Endothelial cell of umbilical vein (primary cell): ENCODE measurements at regions not wholly inside any gene's neighbourhood (a gene's known extent, or its start where the extent isn't known, plus 50 kb on each side); places are given as distances from the start of the nearest gene placed in this dataset.

ENCODE experiments used
- BruUV-seq: library from RNA; stranded (reverse); fragments of 400-500 nt; replicated peaks from 2 replicates; lab custom pipeline; 2021; lab: Mats Ljungman, UMichigan
- CTCF ChIA-PET: fragments of 300-600, 350-600 bp; sonication (Branson Sonifier 250); formaldehyde crosslinking; loops from one replicate; lab custom pipeline; 2021; ENCODE audit warnings: antibody characterized with exemption, inconsistent platforms; lab: Charles Lee
- POLR2A ChIA-PET: fragments of 300-600, 350-600 bp; sonication (Branson Sonifier 250); formaldehyde crosslinking; loops from one replicate; lab custom pipeline; 2021; ENCODE audit warnings: antibody characterized with exemption, inconsistent platforms; lab: Charles Lee
- DNase-seq: peaks from one replicate; pipeline ENCODE4 v3.0.0-alpha.2; 2011; ENCODE audit warnings: low read depth, low spot score
- FAIRE-seq: peaks from 2 replicates; lab custom pipeline; 2011; peaks lifted over from hg19 to GRCh38; lab: Jason Lieb, UNC
- H2AFZ ChIP-seq: 2 replicates; pipeline ENCODE4 v1.6.0; 2012; ENCODE audit warnings: low read depth, low read length, control low read depth, inconsistent platforms
- H3K27ac ChIP-seq: 2 replicates; pipeline ENCODE4 v1.5.1; 2011; ENCODE audit warnings: low read depth, mild to moderate bottlenecking, control low read depth, low read length, moderate library complexity; ENCODE audit not compliant: insufficient read depth
- H3K27me3 ChIP-seq, 2 experiments: 2 replicates each; pipeline versions ENCODE4 v1.6.0 to v1.6.1; 2011; ENCODE audit warnings: low read length in 2 of 2, mixed read lengths in 1 of 2; ENCODE audit not compliant: control insufficient read depth in 2 of 2, insufficient read depth in 2 of 2
- H3K36me3 ChIP-seq, 2 experiments: 2 replicates in 1 of 2; 3 replicates in 1 of 2; pipeline ENCODE4 v1.5.1; 2011; ENCODE audit warnings: low read length in 2 of 2, mild to moderate bottlenecking in 1 of 2, moderate library complexity in 1 of 2; ENCODE audit not compliant: control insufficient read depth in 2 of 2, insufficient read depth in 2 of 2; ENCODE audit errors: extremely low read depth in 1 of 2
- H3K4me1 ChIP-seq: 3 replicates; pipeline ENCODE4 v1.5.1; 2011; ENCODE audit warnings: mild to moderate bottlenecking, low read length; ENCODE audit not compliant: control insufficient read depth, insufficient read depth; ENCODE audit errors: extremely low read depth
- H3K4me2 ChIP-seq: 2 replicates; pipeline ENCODE4 v1.6.1; 2011; ENCODE audit warnings: low read length, control low read depth, mixed read lengths; ENCODE audit not compliant: insufficient read depth
- H3K4me3 ChIP-seq, 3 experiments: fragments of 200-600 bp in 1 of 3; sonication (generic), shearing (Covaris generic) in 1 of 3; replicated peaks in 1 of 3; 2 replicates each; pipeline ENCODE4 v1.5.1; 2011 to 2016; ENCODE audit warnings: control low read depth in 3 of 3, low read length in 3 of 3, mild to moderate bottlenecking in 2 of 3, inconsistent platforms in 1 of 3, low read depth in 1 of 3, moderate library complexity in 1 of 3; ENCODE audit not compliant: insufficient read depth in 1 of 3
- H3K79me2 ChIP-seq: 2 replicates; pipeline ENCODE4 v1.6.0; 2012; ENCODE audit warnings: low read length, inconsistent platforms; ENCODE audit not compliant: control insufficient read depth, insufficient read depth
- H3K9ac ChIP-seq: replicated peaks from 2 replicates; pipeline ENCODE3; 2011; ENCODE audit warnings: low read length, control low read depth; ENCODE audit not compliant: insufficient read depth; ENCODE audit errors: extremely low read depth
- H3K9me1 ChIP-seq: replicated peaks from 3 replicates; pipeline ENCODE4 v1.6.0; 2011; ENCODE audit warnings: mild to moderate bottlenecking, low read length; ENCODE audit not compliant: control insufficient read depth, insufficient read depth; ENCODE audit errors: extremely low read depth
- H3K9me3 ChIP-seq: replicated peaks from 2 replicates; pipeline ENCODE4 v1.5.1; 2012; ENCODE audit warnings: low read length, inconsistent platforms; ENCODE audit not compliant: control insufficient read depth, insufficient read depth
- H4K20me1 ChIP-seq: replicated peaks from 2 replicates; pipeline ENCODE3; 2011; ENCODE audit warnings: mild to moderate bottlenecking, low read length; ENCODE audit not compliant: control insufficient read depth, insufficient read depth; ENCODE audit errors: extremely low read depth
- EZH2 ChIP-seq: IDR thresholded peaks from 2 replicates; pipeline ENCODE4 v1.6.1; 2012; ENCODE audit warnings: borderline replicate concordance, low read depth, mild to moderate bottlenecking, moderate library complexity, low read length, inconsistent platforms; ENCODE audit not compliant: severe bottlenecking
- FOS ChIP-seq: IDR thresholded peaks from 2 replicates; pipeline ENCODE4 v1.6.1; 2011; ENCODE audit warnings: mild to moderate bottlenecking, low read length, moderate library complexity, borderline replicate concordance; ENCODE audit not compliant: insufficient read depth
- GATA2 ChIP-seq: IDR thresholded peaks from 2 replicates; pipeline ENCODE4 v1.7.0; 2011; ENCODE audit warnings: low read depth, mild to moderate bottlenecking, moderate library complexity, mixed read lengths, low read length; ENCODE audit not compliant: insufficient read length, insufficient read depth
- JUN ChIP-seq: IDR thresholded peaks from 2 replicates; pipeline ENCODE4 v1.6.1; 2011; ENCODE audit warnings: borderline replicate concordance, low read depth; ENCODE audit not compliant: insufficient read length, insufficient read depth
- MAX ChIP-seq: IDR thresholded peaks from 2 replicates; pipeline ENCODE4 v1.6.1; 2011; ENCODE audit not compliant: insufficient read depth, insufficient read length
- MYC ChIP-seq: IDR thresholded peaks from one replicate; pipeline ENCODE4 v1.6.1; 2011; ENCODE audit warnings: mild to moderate bottlenecking, low read depth, low read length
- POLR2A ChIP-seq: IDR thresholded peaks from 2 replicates; pipeline ENCODE4 v1.6.1; 2012; ENCODE audit warnings: low read depth, mild to moderate bottlenecking, control low read depth, low read length
- POLR2AphosphoS5 ChIP-seq: IDR thresholded peaks from 2 replicates; pipeline ENCODE4 v1.6.1; 2012; ENCODE audit warnings: low read depth, mild to moderate bottlenecking, control low read depth, low read length, moderate library complexity; ENCODE audit not compliant: insufficient read depth
- dilution Hi-C: fragments of 300-500 bp; cut with MboI; formaldehyde crosslinking; loops from one replicate; pipeline ENCODE4 v1.15.0; 2019; ENCODE audit warnings: low sequenced_read_pairs; ENCODE audit not compliant: extremely low pct_ligation_motif_present
- intact Hi-C: fragments of 100-400 bp; cut with micrococcal nuclease; formaldehyde crosslinking; loops from one replicate; pipeline ENCODE4 v1.10.0; 2022
- TF ChIP-seq, protein P1 (sequence below), 2 donors: IDR thresholded peaks; 1 replicate in 1 of 2; 2 replicates in 1 of 2; pipeline ENCODE4 v1.5.1; 2011; ENCODE audit warnings: low read length in 2 of 2, mild to moderate bottlenecking in 2 of 2, moderate library complexity in 2 of 2, control low read depth in 1 of 2, inconsistent platforms in 1 of 2, low read depth in 1 of 2; ENCODE audit not compliant: insufficient read depth in 1 of 2; ENCODE audit errors: extremely low read depth in 1 of 2

- H3K36me3 ChIP-seq = no peaks in the 10 kb centered on the region
- H4K20me1 ChIP-seq = no peaks in the 10 kb centered on the region
- no peak overlapping the region for H3K9ac ChIP-seq
- no peaks in the 10 kb centered on the region for H3K4me1 ChIP-seq
- BruUV-seq = no TSS peak
- dilution Hi-C loops = no loop called here
- intact Hi-C loops = no loop called here
- DNase-seq (no peak), FAIRE-seq (no peak)
- no peaks in the 10 kb centered on the region for H3K9me1 ChIP-seq
- ChIA-PET POLR2A (no interaction called here), CTCF (no interaction called here)
- peaks cover 4% of the 10 kb centered on the region for H3K9me3 ChIP-seq
- no peaks in the 10 kb centered on the region for H3K79me2 ChIP-seq
- no peak overlapping the region for H3K4me2 ChIP-seq
- no peak overlapping the region for H3K27ac ChIP-seq
- H2AFZ ChIP-seq = no peak overlapping the region
- no peaks in the 10 kb centered on the region for H3K27me3 ChIP-seq
- no peak overlapping the region for H3K4me3 ChIP-seq
- TF ChIP-seq, protein P1, sequence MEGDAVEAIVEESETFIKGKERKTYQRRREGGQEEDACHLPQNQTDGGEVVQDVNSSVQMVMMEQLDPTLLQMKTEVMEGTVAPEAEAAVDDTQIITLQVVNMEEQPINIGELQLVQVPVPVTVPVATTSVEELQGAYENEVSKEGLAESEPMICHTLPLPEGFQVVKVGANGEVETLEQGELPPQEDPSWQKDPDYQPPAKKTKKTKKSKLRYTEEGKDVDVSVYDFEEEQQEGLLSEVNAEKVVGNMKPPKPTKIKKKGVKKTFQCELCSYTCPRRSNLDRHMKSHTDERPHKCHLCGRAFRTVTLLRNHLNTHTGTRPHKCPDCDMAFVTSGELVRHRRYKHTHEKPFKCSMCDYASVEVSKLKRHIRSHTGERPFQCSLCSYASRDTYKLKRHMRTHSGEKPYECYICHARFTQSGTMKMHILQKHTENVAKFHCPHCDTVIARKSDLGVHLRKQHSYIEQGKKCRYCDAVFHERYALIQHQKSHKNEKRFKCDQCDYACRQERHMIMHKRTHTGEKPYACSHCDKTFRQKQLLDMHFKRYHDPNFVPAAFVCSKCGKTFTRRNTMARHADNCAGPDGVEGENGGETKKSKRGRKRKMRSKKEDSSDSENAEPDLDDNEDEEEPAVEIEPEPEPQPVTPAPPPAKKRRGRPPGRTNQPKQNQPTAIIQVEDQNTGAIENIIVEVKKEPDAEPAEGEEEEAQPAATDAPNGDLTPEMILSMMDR (IDR thresholded peaks at IDR 0.05; ENCODE audit: extremely low read depth in 1 of 2, insufficient read depth in 1 of 2, low read depth in 1 of 2, low read length in 2 of 2) = no peak
- TF ChIP-seq MYC (no peak), POLR2A (no peak), JUN (no peak), MAX (no peak), GATA2 (no peak), EZH2 (no peak), POLR2AphosphoS5 (no peak), FOS (no peak)
Measured at GRCh38 chr16:48831076-48831722, 221.2 kb upstream of the N4BP1 start.
